ENCODE measurements at regions not wholly inside any gene's neighbourhood (a gene's known extent, or its start where the extent isn't known, plus 50 kb on each side); places are given as distances from the start of the nearest gene placed in this dataset.

DNA sequence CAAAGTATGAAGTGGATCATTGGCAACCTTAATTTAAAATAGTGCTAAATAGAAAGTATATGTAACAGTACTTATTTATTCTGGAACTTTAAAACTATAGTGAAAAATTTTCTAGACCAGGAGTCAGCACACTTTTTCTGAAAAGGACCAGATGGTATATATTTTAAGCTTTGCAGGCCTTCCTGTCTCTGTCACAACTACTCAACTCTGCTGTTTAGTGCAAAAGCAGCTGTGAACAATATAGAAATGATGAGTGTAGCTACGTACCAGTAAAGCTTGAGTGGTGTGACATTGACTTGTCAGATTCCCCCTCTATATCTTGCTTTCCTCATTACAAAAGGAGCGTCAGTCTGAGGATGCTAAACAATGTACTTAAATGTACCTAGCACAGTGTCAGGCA lies 88.1 kb upstream of the IGFBP3 start:
- no peak overlapping the region for H2AFZ ChIP-seq (ENCODE audit: low read depth, low read length)
- H3K4me1 ChIP-seq (ENCODE audit: control insufficient read depth, insufficient read depth, low read depth, low read length), result peaks cover 1% of the 10 kb centered on the region
- H4K91ac ChIP-seq (ENCODE audit: low read length), result no peak overlapping the region
- no peaks in the 10 kb centered on the region for H3K27me3 ChIP-seq (ENCODE audit: control insufficient read depth in 1 of 2, insufficient read depth in 1 of 2, low read length in 2 of 2)
- H3K4ac ChIP-seq (ENCODE audit: low read depth in 1 of 2, low read length in 2 of 2), result no peak overlapping the region
- no peak overlapping the region for H3K4me3 ChIP-seq (ENCODE audit: insufficient read depth in 1 of 2, low read depth in 1 of 2, low read length in 2 of 2)
- no peaks in the 10 kb centered on the region for H3K36me3 ChIP-seq (ENCODE audit: control insufficient read depth in 1 of 2, insufficient read depth in 2 of 2, low read depth in 1 of 2, low read length in 2 of 2)
- H2BK120ac ChIP-seq (ENCODE audit: low read depth, low read length), result no peak overlapping the region
- H2BK12ac ChIP-seq (ENCODE audit: low read length in 2 of 2), result peak overlapping the region in 1 of 2 experiments; percentile 57
- no peak overlapping the region for H3K23ac ChIP-seq (ENCODE audit: low read length in 2 of 2)
- H3K18ac ChIP-seq (ENCODE audit: low read depth in 1 of 2, low read length in 2 of 2), result no peak overlapping the region
- H3K79me1 ChIP-seq (replicated peaks; ENCODE audit: low read length, poor library complexity, severe bottlenecking), result no peaks in the 10 kb centered on the region
- no peak overlapping the region for H2AK5ac ChIP-seq (ENCODE audit: low read length, severe bottlenecking)
- H2BK15ac ChIP-seq (ENCODE audit: low read depth, poor library complexity, severe bottlenecking), result no peak overlapping the region
- H3K9me3 ChIP-seq (ENCODE audit: control insufficient read depth, low read length), result peaks cover 7% of the 10 kb centered on the region
- H4K8ac ChIP-seq (ENCODE audit: low read length), result no peak overlapping the region
- H3K14ac ChIP-seq (ENCODE audit: low read length in 2 of 2), result no peak overlapping the region
- no peak overlapping the region for H3K9ac ChIP-seq (ENCODE audit: low read length)
- H3K27ac ChIP-seq (ENCODE audit: low read length, poor library complexity, severe bottlenecking), result no peak overlapping the region
- DNase-seq, result no peak
- H2BK5ac ChIP-seq (ENCODE audit: low read depth, low read length, poor library complexity, severe bottlenecking), result no peak overlapping the region
- H3K4me2 ChIP-seq (ENCODE audit: low read length, poor library complexity, severe bottlenecking), result no peak overlapping the region
- 58% methylated on average over 2 of the region's 2 CpGs for WGBS

GRCh38 chr7:46007990-46008643 lies 87.0 kb upstream of the IGFBP3 start:
- Histone ChIP-seq H3K14ac (ENCODE audit: low read length in 2 of 2) (peak overlapping the region in 1 of 2 experiments; percentile 26), H2AFZ (ENCODE audit: low read depth, low read length) (no peak overlapping the region), H3K27ac (ENCODE audit: low read length, poor library complexity, severe bottlenecking) (no peak overlapping the region), H3K4me1 (ENCODE audit: control insufficient read depth, insufficient read depth, low read depth, low read length) (peaks cover 1% of the 10 kb centered on the region), H3K27me3 (ENCODE audit: control insufficient read depth in 1 of 2, insufficient read depth in 1 of 2, low read length in 2 of 2) (no peaks in the 10 kb centered on the region), H2AK5ac (ENCODE audit: low read length, severe bottlenecking) (peak overlapping the region; percentile 31), H3K36me3 (ENCODE audit: control insufficient read depth in 1 of 2, insufficient read depth in 2 of 2, low read depth in 1 of 2, low read length in 2 of 2) (no peaks in the 10 kb centered on the region), H2BK12ac (ENCODE audit: low read length in 2 of 2) (peak overlapping the region in 1 of 2 experiments; percentile 40), H4K91ac (ENCODE audit: low read length) (no peak overlapping the region), H3K23ac (ENCODE audit: low read length in 2 of 2) (no peak overlapping the region), H3K9me3 (ENCODE audit: control insufficient read depth, low read length) (peaks cover 7% of the 10 kb centered on the region), H2BK120ac (ENCODE audit: low read depth, low read length) (no peak overlapping the region), H2BK5ac (ENCODE audit: low read depth, low read length, poor library complexity, severe bottlenecking) (no peak overlapping the region), H3K4ac (ENCODE audit: low read depth in 1 of 2, low read length in 2 of 2) (peak overlapping the region; percentile 11 to 68), H3K18ac (ENCODE audit: low read depth in 1 of 2, low read length in 2 of 2) (peak overlapping the region; percentile 2 to 63), H3K4me2 (ENCODE audit: low read length, poor library complexity, severe bottlenecking) (no peak overlapping the region), H3K9ac (ENCODE audit: low read length) (no peak overlapping the region), H3K79me1 (replicated peaks; ENCODE audit: low read length, poor library complexity, severe bottlenecking) (no peaks in the 10 kb centered on the region), H4K8ac (ENCODE audit: low read length) (no peak overlapping the region), H3K4me3 (ENCODE audit: insufficient read depth in 1 of 2, low read depth in 1 of 2, low read length in 2 of 2) (no peak overlapping the region), H2BK15ac (ENCODE audit: low read depth, poor library complexity, severe bottlenecking) (no peak overlapping the region)
- DNase-seq, result no peak
- WGBS, result 87% methylated on average over 5 of the region's 6 CpGs

DNA sequence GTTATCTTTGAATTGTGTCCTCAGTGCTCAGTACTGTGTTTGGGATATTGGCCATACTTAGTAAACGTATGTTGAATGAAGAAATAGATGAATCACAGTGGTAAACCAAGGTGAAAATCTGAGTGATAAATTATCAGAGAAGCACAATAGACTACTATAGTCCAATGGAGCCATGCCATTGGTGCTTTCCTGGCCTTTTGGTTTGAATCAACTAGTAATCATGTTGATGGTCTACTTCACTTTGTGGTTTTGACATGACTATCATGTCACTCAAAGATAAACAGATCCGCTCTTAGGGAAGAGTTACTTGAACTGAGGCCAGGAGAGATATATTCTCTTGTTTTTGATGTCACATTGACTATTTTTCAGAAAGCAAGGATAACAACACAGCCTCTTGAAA lies 86.1 kb upstream of the IGFBP3 start:
- H3K18ac ChIP-seq (ENCODE audit: low read depth in 1 of 2, low read length in 2 of 2), result peak overlapping the region in 1 of 2 experiments; percentile 58
- H3K9ac ChIP-seq (ENCODE audit: low read length), result no peak overlapping the region
- H4K91ac ChIP-seq (ENCODE audit: low read length), result no peak overlapping the region
- no peak overlapping the region for H3K14ac ChIP-seq (ENCODE audit: low read length in 2 of 2)
- H2AFZ ChIP-seq (ENCODE audit: low read depth, low read length), result no peak overlapping the region
- no peak overlapping the region for H2AK5ac ChIP-seq (ENCODE audit: low read length, severe bottlenecking)
- H2BK120ac ChIP-seq (ENCODE audit: low read depth, low read length), result peak overlapping the region; percentile 71
- 7% methylated on average over 1 of the region's 2 CpGs for WGBS
- no peak overlapping the region for H4K8ac ChIP-seq (ENCODE audit: low read length)
- DNase-seq, result peak; percentile 34
- H2BK15ac ChIP-seq (ENCODE audit: low read depth, poor library complexity, severe bottlenecking), result no peak overlapping the region
- no peak overlapping the region for H3K4ac ChIP-seq (ENCODE audit: low read depth in 1 of 2, low read length in 2 of 2)
- no peak overlapping the region for H3K23ac ChIP-seq (ENCODE audit: low read length in 2 of 2)
- H3K4me2 ChIP-seq (ENCODE audit: low read length, poor library complexity, severe bottlenecking), result no peak overlapping the region
- H3K36me3 ChIP-seq (ENCODE audit: control insufficient read depth in 1 of 2, insufficient read depth in 2 of 2, low read depth in 1 of 2, low read length in 2 of 2), result no peaks in the 10 kb centered on the region
- no peak overlapping the region for H3K27ac ChIP-seq (ENCODE audit: low read length, poor library complexity, severe bottlenecking)
- H2BK5ac ChIP-seq (ENCODE audit: low read depth, low read length, poor library complexity, severe bottlenecking), result no peak overlapping the region
- peak overlapping the region in 1 of 2 experiments; percentile 7 for H2BK12ac ChIP-seq (ENCODE audit: low read length in 2 of 2)
- H3K79me1 ChIP-seq (replicated peaks; ENCODE audit: low read length, poor library complexity, severe bottlenecking), result no peaks in the 10 kb centered on the region
- peaks cover 1% of the 10 kb centered on the region for H3K4me1 ChIP-seq (ENCODE audit: control insufficient read depth, insufficient read depth, low read depth, low read length)
- peaks cover 7% of the 10 kb centered on the region for H3K9me3 ChIP-seq (ENCODE audit: control insufficient read depth, low read length)
- no peak overlapping the region for H3K4me3 ChIP-seq (ENCODE audit: insufficient read depth in 1 of 2, low read depth in 1 of 2, low read length in 2 of 2)
- H3K27me3 ChIP-seq (ENCODE audit: control insufficient read depth in 1 of 2, insufficient read depth in 1 of 2, low read length in 2 of 2), result no peaks in the 10 kb centered on the region

GRCh38 chr7:46006723-46007122 lies 85.7 kb upstream of the IGFBP3 start:
- H3K4me2 ChIP-seq (ENCODE audit: low read length, poor library complexity, severe bottlenecking), result no peak overlapping the region

More at GRCh38 chr7:46006723-46007122, 85.7 kb upstream of the IGFBP3 start:
- Histone ChIP-seq H3K79me1 (replicated peaks; ENCODE audit: low read length, poor library complexity, severe bottlenecking) (no peaks in the 10 kb centered on the region), H2AFZ (ENCODE audit: low read depth, low read length) (no peak overlapping the region), H3K4me1 (ENCODE audit: control insufficient read depth, insufficient read depth, low read depth, low read length) (peaks cover 1% of the 10 kb centered on the region), H3K4ac (ENCODE audit: low read depth in 1 of 2, low read length in 2 of 2) (no peak overlapping the region), H2BK120ac (ENCODE audit: low read depth, low read length) (peak overlapping the region; percentile 71), H2BK12ac (ENCODE audit: low read length in 2 of 2) (peak overlapping the region in 1 of 2 experiments; percentile 7), H3K9ac (ENCODE audit: low read length) (no peak overlapping the region), H3K9me3 (ENCODE audit: control insufficient read depth, low read length) (peaks cover 7% of the 10 kb centered on the region), H2BK5ac (ENCODE audit: low read depth, low read length, poor library complexity, severe bottlenecking) (no peak overlapping the region), H3K27me3 (ENCODE audit: control insufficient read depth in 1 of 2, insufficient read depth in 1 of 2, low read length in 2 of 2) (no peaks in the 10 kb centered on the region), H3K14ac (ENCODE audit: low read length in 2 of 2) (peak overlapping the region in 1 of 2 experiments; percentile 18), H3K27ac (ENCODE audit: low read length, poor library complexity, severe bottlenecking) (no peak overlapping the region), H2BK15ac (ENCODE audit: low read depth, poor library complexity, severe bottlenecking) (no peak overlapping the region), H4K8ac (ENCODE audit: low read length) (peak overlapping the region; percentile 78), H4K91ac (ENCODE audit: low read length) (no peak overlapping the region), H3K23ac (ENCODE audit: low read length in 2 of 2) (no peak overlapping the region), H3K4me3 (ENCODE audit: insufficient read depth in 1 of 2, low read depth in 1 of 2, low read length in 2 of 2) (no peak overlapping the region), H3K36me3 (ENCODE audit: control insufficient read depth in 1 of 2, insufficient read depth in 2 of 2, low read depth in 1 of 2, low read length in 2 of 2) (no peaks in the 10 kb centered on the region), H2AK5ac (ENCODE audit: low read length, severe bottlenecking) (no peak overlapping the region), H3K18ac (ENCODE audit: low read depth in 1 of 2, low read length in 2 of 2) (peak overlapping the region in 1 of 2 experiments; percentile 58)
- no peak for DNase-seq
- 90% methylated on average over 1 of the region's 1 CpG for WGBS

Measured in mesenchymal stem cell (in vitro differentiated cells and primary cell).